Activated CD8-positive, alpha-beta memory T cell treated with anti-CD3 and anti-CD28 coated beads, Interleukin-2, amount 50 U/mL, for 1 hour (primary cell): ENCODE measurements at regions not wholly inside any gene's neighbourhood (a gene's known extent, or its start where the extent isn't known, plus 50 kb on each side); places are given as distances from the start of the nearest gene placed in this dataset.

Source experiments
- DNase-seq: peaks from one replicate; pipeline ENCODE4 v3.0.0-alpha.2; 2020; ENCODE audit errors: extremely low read depth

- DNase-seq: no peak
These were observed 107.1 kb upstream of the TSHZ2 start for GRCh38 chr20:52864916-52865605.

- no peak for DNase-seq
These were observed 112.8 kb upstream of the TSHZ2 start for GRCh38 chr20:52859156-52859876.

GRCh38 chr20:52852714-52853113 is 119.4 kb upstream of the TSHZ2 start:
- no peak for DNase-seq

DNA sequence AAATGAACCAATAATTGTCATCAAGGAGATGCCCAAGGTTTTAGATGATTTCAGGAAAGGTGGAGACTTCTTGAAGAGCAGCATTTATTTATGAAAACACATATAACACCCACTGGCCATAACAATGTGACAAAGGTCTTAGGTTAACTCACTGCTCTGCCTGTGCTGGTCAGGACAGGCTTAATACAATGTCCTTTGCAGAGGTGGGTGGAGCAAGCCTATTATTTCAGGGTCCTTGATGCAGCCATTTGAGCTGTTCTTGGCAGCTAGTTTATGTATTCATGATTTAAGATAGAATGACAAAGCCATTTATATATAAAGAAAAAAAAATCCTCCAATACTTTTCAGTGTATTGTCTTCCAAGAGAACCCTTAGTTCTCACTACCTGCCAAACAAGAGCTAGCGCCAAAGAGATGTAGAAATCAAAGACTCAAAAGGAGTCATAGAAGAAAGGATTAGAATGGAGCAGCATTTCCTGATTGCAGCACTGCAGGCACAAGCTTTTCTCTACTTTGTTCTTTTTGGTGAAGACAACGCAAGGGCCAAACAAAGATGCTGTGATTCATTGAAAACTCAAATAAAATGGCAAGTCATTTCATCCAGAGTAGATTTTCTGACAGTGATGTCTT is 124.3 kb upstream of the TSHZ2 start:
- no peak for DNase-seq

DNA sequence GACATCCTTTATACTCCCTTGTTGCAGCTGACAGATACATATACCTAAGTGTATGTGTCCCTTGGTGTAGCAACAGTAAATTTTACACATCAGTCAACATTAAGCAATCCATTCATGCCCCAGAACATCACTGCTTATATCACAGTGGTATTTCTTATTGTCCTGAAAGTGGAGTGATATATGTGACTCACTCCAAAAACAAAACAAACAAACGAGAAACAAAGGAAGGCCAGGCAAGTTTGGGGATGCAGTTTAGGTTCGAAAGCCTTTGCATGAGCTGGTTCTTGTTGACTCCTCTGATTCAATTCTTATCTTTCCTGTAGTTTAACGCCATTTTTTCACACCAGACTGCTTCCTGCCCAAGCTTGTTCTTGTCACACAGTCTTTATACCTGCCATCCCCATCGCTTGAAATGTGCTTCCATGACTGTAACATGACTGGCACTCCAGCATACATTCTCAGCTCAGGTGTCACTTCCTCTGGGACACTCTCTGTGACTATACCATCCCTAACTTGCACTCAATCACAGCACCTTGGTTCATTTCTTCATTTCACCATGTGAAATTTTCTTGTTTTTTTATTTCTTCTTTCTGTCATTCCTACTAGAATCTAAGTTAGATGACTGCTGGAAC is 125.0 kb upstream of the TSHZ2 start:
- no peak for DNase-seq

- DNase-seq: no peak
These were observed 127.1 kb upstream of the TSHZ2 start for GRCh38 chr20:52845044-52845443.

GRCh38 chr20:52843425-52843824 is 128.7 kb upstream of the TSHZ2 start:
- no peak for DNase-seq

DNA sequence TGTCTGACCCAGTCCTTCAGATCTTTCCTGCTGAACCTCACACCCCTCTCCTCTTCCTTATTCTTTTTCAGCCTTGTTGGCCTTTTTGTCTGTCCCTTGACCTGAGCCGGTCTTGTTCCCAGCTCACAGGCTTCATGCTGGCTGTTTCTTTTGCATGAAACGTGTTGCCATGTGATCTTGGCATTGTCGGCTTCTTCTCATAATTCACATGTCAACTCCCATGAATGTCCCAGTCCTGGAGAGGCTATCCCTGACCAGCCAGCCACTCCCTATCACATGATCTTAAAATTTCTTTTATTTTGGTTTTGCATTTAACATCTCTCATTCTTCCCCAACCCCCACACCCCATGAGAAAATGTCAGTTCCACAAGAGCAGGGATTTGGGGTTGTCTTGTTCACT is 131.2 kb upstream of the TSHZ2 start:
- DNase-seq: no peak

GRCh38 chr20:52840041-52840440 is 132.1 kb upstream of the TSHZ2 start:
- no peak for DNase-seq

DNA sequence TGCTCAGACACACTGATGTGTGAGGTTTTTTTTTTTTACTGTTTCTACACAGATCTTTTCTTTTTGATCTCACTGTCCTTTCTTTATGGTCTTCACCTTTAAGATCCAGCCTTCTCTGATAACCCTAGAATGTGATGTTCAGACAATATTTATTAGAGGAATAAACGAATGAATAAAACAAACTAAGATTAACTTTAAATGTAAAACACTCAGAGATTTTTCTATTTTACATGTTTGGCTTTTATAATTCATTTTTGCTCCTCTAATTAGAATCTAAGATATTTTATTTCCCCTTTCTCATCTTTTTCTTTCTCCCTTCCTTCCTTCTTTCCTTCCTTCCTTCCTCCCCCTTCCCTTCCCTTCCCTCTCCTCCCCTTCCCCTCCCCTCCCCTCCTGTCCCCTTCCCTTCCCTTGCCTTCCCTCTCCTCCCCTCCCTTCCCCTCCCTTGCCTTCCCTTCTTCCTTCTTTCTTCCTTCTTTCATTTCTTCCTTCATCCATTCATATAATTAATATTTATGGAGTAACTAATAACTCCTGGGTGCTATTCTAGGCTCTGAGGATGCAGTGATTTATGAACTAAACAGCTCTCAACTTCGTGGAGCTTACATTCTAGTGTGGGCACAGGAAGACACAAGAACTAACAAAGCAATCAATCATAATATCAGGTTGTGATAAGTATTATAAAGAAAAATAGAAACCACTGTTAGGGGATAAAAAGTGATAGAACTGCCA is 133.5 kb upstream of the TSHZ2 start:
- no peak for DNase-seq

DNA sequence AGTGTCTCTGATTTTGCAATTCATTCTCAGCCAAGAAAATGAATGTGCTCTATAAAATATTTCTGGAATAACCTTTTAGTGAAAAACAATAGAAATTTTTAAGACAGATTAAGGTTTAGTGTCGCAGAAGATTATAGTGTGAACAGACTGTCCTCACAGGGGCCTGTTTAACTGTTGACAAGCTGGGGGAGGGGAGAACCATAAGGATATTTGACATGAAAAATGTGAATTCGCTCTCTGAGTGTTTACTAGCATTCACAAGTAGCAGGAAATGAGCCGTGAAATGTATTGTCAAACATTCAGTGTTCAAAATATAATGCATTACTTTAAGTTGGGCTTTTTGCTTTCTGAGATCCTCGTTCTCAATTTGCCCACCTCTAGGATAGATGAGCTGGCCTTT is 134.8 kb upstream of the TSHZ2 start:
- no peak for DNase-seq

DNA sequence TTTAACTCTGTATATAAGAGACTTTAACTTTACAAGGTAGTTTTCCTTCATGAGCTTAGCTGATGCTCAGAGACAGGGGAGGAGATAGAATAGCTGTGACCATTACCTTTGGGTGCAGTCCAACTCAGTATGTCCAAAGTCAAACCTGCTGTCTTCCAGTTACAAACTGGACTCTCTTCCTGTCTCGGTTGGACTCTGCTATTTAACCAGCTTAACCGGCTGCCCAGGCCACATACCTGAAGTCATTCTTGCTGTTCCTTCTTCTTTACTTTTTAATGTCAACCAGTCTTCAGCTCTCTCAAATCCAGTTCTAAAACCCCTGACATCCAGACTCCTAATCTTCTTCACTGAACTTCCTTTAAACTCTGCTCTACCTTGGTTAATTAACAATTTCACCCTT is 138.3 kb upstream of the TSHZ2 start:
- no peak for DNase-seq

DNA sequence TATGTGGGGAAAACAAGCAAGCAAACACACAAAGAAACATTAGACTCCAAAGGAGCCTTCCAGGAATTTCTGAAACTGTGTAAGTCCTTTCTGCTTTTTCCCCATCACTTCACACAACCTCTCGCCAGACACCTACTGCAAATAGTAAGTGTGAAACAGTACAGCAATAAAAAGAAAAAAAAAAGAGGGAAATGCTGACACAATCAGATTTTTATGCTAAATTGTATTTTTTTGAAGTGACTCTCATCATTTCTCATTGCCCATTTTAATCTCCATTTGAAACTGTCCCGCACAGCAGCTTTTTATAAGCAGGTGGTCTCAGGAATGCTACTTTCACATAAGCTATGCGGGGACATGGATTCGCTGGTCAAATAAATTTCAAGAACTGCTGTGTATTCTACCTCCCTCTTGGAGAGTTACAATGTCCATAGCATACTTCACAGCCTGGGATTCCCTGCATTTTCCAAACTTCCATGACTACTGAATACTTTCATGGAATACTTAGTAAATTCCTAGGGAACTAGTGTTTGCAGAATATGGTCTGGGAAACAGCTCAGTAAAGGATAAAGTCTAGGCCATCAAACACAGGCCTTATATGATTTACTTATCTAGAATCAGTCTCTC is 139.9 kb upstream of the TSHZ2 start:
- DNase-seq: no peak

- DNase-seq: no peak
These were observed 141.6 kb upstream of the TSHZ2 start for GRCh38 chr20:52830598-52830997.

DNA sequence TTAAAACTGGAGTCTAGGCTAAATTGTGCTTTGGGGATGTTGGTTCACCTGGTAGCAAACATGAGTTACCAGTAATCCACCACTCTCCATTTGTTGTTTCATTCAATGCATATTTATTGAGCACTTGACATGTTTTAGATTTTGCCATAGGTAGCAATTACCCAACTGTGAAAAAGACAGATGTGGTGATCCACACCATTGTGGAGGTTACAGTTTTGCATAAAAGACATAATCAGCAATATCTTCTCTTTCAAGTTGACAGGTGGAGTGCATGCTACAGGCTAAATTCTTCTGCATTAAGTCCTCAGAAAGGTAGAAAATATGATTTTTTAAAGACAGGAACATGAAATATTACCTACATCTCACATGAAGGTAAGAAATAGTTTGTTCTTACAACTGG is 143.0 kb upstream of the TSHZ2 start:
- no peak for DNase-seq

GRCh38 chr20:52828199-52828598 is 144.0 kb upstream of the TSHZ2 start:
- DNase-seq: no peak

DNA sequence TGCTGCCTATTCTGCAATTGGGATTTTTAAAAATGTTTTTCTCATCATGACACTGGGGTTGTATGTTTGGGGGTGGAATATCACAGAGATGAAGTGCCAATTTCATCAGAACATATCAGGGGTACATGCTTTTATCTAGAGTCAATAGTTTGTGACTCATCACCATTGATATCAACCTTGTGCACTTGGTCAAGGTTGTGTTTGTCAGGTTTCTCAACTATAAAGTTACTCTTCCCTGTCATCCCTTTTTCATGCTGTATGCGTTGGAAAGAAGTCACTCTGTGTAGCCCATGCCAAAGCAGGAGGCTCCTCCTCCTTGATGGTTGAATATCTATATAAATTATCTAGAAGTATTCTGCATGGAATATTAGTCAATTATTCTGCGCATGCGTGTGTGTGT is 145.4 kb upstream of the TSHZ2 start:
- DNase-seq: no peak

DNA sequence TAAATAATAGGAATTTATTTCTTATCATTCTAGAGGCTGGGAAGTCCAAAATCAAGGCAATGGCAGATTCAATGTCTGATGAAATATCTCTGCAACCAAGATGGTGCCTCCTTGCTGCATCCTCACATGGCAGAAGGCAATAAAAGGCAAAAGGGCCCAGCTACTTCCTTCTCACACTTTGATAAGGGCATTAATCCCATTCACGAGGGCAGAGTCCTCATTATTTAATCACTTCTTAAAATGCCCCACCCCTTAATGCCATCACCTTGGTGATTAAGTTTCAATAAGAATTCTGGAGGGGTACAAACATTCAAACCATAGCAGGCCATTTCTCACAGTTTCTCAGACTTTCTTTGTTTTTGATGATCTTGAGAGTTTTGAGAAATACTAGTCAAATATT is 145.8 kb upstream of the TSHZ2 start:
- no peak for DNase-seq

DNA sequence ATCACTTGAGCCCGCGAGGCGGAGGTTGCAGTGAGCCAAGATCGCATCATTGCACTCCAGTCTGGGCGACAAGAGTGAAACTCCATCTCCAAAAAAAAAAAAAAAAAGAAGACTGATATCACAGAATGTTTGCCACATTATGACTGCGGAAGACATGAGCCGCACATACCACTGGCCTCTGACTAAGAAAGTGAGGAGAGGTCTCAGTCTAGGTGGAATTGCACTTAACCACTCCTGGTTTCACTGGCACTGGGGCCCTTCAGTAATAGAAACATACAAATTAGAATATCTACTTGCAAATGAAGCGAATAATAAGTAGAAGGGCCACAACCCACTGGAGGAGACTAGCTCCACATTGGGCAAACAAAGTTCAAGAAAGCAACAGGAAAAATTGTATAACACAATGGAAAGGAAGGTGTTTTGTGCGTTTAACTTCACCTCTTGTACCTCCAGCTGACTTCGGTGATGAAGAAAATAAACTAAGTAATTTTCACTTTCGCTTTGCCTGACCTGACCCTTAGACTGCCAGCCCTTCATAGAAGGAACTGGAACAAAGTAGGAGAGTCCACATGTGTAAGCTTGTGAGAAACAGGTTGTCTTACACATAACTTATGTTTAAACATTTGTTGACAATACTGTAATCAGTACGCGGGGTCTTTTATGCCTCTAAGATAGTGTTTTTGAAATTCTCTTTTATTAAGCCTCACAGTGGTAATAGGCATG is 147.5 kb upstream of the TSHZ2 start:
- no peak for DNase-seq

DNA sequence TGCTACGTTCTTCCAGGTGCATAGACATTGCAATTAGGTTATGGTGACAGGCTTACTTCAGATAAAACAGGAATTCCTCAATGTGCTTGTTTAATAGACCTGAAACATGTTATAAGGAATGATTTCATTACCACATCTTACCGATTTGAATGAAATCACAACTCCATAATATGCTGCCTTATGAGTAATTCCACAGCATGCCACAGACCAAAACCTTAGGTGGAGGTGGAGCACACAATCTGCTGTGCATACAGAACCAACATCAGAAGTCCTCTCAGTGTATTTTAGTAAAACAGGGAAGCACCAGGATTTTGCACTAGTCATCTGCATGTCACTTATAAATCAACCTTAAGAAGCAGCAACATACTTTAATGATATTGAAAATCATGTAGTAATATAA is 148.9 kb upstream of the TSHZ2 start:
- no peak for DNase-seq
